Astrocyte of the spinal cord (primary cell): ENCODE measurements at regions not wholly inside any gene's neighbourhood (a gene's known extent, or its start where the extent isn't known, plus 50 kb on each side); places are given as distances from the start of the nearest gene placed in this dataset.

Experiments
- DNase-seq: peaks from one replicate; pipeline ENCODE4 v3.0.0; 2011; ENCODE audit warnings: low read depth, low spot score
- H3K4me3 ChIP-seq: 2 replicates; pipeline ENCODE4 v1.5.1; 2011; ENCODE audit warnings: low read depth, mild to moderate bottlenecking, low read length, moderate library complexity
- in situ Hi-C: cut with HindIII; loops from 2 replicates; pipeline ENCODE4 v1.10.0; 2017; ENCODE audit warnings: low sequenced_read_pairs
- TF ChIP-seq, protein P1 (sequence below): IDR thresholded peaks from 2 replicates; pipeline ENCODE4 v1.5.1; 2012; ENCODE audit warnings: low read depth, mild to moderate bottlenecking, low read length, inconsistent platforms

DNA sequence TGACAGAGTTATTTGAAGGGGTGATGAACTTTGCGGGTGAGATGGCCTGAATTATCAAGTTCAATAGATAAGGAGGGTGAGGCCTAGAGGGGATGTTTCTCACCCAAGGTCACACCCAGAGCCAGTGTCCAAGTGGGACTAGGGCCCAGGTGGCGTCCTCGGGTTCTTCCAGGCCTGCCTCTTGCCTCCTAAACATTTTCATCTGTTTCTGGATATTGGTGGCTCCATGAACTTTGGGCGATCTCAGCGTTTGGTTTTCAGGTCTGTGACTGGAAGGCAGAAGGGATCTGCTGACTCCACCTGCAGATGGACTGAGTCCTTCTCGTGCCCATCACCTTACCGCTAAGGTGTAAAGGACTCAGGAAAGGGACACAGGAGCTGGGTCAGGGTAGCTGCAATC is 137.3 kb downstream of the DDX1 start:
- no peak for DNase-seq
- in situ Hi-C loops, result no loop called here
- TF ChIP-seq, protein P1, sequence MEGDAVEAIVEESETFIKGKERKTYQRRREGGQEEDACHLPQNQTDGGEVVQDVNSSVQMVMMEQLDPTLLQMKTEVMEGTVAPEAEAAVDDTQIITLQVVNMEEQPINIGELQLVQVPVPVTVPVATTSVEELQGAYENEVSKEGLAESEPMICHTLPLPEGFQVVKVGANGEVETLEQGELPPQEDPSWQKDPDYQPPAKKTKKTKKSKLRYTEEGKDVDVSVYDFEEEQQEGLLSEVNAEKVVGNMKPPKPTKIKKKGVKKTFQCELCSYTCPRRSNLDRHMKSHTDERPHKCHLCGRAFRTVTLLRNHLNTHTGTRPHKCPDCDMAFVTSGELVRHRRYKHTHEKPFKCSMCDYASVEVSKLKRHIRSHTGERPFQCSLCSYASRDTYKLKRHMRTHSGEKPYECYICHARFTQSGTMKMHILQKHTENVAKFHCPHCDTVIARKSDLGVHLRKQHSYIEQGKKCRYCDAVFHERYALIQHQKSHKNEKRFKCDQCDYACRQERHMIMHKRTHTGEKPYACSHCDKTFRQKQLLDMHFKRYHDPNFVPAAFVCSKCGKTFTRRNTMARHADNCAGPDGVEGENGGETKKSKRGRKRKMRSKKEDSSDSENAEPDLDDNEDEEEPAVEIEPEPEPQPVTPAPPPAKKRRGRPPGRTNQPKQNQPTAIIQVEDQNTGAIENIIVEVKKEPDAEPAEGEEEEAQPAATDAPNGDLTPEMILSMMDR, result no peak
- no peak overlapping the region for H3K4me3 ChIP-seq

DNA sequence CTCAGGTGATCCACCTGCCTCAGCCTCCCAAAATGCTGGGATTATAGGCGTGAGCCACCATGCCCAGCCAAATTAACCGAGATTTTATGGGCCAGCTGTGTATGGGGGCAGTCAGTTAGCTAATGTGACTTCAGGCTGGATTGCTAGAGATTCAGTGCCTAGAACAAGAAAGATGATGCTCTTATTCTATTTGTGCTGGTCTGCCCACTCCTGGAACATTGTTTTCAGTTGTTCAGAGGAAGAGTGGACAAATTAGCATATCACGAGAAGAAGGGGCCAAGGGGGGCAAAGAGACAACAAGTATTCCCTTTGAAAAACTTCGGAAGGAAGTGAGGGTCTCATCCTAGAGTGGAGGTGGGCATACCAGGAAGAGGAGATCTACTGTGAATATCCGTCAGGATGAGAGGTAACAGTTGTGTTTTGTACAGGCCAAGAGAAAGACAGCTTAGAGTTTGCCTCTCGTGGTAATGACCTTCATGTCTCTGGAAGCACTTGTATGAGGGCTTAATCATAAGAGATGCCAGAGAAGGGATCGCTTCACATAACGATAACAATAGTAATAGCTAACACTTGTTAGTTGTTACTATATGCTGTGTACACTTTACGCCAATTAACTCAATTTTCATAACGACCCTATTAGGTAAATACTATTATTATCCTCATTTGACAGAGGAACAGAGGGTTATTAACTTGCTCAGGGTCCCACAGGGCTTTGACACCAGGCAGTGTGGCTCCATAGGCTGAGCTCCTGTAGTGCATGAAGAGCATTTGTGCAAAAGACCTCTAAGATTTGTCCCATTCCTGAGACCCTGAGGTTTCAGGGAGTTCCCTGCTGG is 138.3 kb downstream of the DDX1 start:
- H3K4me3 ChIP-seq, result no peak overlapping the region
- in situ Hi-C loops, result no loop called here
- no peak for DNase-seq
- TF ChIP-seq, protein P1, result no peak

DNA sequence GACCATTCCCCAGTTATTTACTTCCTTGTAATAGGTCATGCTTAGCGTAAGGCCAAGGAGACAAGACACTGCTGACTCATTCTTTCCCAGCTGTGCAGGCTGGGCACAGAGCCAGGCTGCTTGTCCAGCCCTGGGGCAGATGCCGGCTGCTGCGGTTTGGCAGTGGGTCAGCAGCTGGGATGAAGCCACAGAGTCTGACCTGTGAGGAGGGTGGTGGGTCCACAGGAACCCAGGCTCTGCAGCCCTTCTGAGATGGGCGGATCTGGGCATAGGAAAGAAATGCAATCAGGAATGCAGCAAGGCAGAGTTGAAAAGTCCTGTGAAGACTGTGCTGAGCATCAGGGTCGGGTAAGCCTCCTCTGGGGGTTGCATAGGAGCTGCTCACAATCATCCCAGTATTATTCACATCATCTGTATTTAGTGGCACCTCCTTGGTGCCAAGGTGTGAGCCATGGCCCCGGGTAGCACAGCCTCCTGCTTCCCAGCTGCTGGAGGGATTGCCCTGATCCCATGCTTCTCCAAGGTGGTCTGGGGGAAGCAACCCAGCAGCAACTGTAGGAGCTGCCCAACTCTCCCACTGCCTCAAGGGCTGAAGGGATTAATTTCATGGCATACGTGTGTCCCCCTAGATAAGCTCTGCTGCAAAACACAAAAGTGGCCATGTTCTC is 139.0 kb downstream of the DDX1 start:
- TF ChIP-seq, protein P1, result no peak
- DNase-seq, result peak; percentile 98
- in situ Hi-C loops, result no loop called here
- no peak overlapping the region for H3K4me3 ChIP-seq

DNA sequence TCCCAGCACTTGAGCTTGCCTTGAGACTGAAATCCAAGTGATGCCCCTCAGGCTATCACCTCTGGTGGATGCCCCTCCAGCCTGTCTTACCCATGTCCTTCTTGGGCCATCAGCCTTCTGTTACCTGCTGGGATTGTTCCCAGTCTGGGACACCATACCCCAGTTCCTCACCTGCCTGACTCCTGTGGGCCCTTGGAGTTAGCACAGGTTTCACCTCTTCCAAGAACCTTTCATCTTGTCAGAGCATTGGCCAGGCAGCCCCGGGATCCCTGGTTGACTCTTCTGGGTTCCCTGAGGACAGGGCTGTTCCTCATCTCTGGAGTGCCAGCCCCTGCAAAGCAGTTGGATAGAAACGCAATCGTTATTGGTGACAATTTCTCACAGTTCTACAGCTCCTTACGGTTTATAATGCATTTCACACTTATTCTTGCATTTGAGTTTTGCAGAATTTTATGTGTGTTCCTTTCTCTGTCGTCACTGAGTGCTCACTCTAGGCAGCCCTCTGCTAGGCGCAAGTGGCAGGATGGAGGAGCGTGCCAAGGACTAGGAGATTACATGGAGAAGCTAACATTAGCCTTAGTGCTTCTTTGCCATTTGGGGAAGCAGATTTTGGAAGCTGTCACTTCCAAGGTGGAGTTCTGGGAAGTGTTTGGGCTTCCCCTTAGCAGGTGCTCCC is 139.7 kb downstream of the DDX1 start:
- no peak for DNase-seq
- in situ Hi-C loops, result no loop called here

DNA sequence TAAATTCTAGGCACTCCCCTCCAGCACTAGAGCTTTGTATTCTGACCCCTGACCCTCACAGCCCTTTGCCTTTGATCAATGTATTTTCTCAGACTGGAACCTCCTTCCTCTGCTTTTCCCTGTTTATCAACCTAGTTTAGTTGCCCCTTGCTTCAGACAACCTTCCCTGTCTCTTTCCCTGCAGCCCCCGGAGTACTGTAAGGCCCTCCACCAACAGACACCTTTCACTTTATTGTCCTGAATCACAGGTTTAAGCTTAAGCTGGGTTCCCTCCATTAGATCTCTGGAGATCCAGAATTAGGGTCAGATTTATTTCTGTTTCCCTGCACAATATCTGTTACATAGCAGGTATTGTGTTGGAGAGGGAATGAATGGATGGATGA is 140.2 kb downstream of the DDX1 start:
- TF ChIP-seq, protein P1, result no peak
- no peak for DNase-seq
- in situ Hi-C loops, result no loop called here
- H3K4me3 ChIP-seq, result no peak overlapping the region

More for the DNA sequence above, 139.7 kb downstream of the DDX1 start:
- TF ChIP-seq, protein P1, result no peak
- no peak overlapping the region for H3K4me3 ChIP-seq

DNA sequence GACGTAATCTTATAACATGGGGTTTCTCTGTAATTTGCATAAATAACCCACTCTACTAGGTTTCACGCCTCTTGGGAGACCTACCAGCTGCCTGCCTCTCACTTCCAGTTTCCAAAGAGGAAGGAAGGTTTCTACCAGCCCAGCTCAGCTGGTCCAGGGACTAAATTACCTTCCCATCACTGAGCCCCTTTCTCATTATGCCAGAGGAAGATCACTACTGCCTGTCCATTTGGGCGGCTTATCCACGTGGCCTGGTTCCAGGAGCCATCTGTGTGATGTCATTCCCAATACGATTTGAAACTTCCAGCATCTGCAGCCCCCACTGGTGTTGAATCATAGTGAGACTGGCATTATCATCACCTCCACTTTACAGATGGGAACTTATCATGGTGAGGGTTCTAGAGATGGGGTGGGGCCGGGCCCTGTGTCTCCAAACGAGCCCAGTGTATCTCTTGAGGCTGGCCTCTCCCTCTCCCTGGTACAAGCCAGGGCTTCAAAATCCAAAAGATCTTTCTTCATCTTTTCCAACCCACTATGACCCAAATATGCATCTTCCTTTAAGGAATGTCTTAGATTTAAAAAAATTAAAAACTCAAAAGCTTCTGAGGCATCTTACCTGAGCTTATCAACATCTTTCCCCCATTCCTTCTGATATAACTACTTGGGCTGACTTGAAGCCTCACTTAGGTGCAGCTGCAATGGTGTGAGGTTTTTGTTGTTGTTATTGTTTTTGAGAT is 140.8 kb downstream of the DDX1 start:
- in situ Hi-C loops, result no loop called here
- no peak overlapping the region for H3K4me3 ChIP-seq
- TF ChIP-seq, protein P1, result no peak
- DNase-seq, result no peak
